HG03097 (cell line): ENCODE measurements at regions not wholly inside any gene's neighbourhood (a gene's known extent, or its start where the extent isn't known, plus 50 kb on each side); places are given as distances from the start of the nearest gene placed in this dataset.

Source experiments
- ATAC-seq: cut with Tn5 transposase; IDR thresholded peaks from one replicate; pipeline ENCODE4 v1.9.1; 2021; ENCODE audit not compliant: unreplicated experiment, low FRiP score

DNA sequence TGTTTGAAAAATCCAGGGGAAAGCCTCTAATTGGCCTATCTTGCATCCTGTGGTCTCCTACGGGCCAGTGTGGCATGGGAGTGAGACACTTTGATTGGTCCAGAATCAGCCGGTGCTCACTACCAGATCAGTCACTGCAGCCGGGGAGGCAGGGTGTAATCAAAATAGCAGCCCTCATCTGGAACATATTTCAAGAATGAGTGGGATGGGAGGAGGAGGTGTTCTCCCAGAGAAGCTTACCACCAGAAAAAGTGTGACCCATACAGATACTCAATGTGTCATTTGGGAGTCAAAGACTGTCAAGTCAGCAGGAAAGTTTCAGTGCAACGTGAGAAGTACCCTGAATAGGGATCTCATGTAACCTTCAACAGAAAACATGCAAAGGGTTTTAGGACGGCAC, 393.9 kb upstream of the SLC14A2 start:
- no peak for ATAC-seq

GRCh38 chr18:45222180-45222579, 393.1 kb upstream of the SLC14A2 start:
- no peak for ATAC-seq

DNA sequence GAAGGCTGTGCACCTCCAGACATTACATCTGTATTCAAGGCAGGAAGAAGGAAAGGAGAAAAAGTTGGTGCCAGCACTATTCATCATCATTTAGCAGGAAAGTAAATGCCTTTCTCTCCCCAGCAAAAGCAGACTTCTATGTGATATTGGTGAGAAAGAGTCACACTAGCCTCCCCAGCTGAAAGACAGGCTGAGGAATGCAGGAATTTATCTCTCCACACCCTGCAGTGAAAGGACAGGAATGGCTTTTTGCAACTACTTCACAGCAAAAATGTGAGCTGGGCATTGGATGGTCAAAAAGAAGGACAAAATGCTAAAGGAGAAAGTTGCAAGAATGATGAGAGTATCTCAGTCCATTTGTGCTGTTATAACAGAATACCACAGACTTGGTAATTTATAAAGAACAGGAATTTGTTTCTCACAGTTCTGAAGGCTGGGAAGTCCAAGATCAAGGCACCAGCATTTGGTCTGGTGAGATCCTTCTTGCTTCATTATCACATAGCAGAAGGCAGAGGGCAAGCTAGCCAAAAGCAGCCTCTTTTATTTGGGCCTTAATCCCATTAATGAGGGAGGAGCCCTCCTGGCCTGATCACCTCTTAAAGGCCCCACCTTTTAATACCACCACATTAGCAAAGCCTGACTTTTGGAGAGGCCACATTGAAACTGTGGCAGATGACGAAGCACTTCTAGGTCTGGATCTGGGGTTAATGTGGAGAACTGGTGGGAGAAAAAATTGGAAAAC, 388.1 kb upstream of the SLC14A2 start:
- no peak for ATAC-seq

DNA sequence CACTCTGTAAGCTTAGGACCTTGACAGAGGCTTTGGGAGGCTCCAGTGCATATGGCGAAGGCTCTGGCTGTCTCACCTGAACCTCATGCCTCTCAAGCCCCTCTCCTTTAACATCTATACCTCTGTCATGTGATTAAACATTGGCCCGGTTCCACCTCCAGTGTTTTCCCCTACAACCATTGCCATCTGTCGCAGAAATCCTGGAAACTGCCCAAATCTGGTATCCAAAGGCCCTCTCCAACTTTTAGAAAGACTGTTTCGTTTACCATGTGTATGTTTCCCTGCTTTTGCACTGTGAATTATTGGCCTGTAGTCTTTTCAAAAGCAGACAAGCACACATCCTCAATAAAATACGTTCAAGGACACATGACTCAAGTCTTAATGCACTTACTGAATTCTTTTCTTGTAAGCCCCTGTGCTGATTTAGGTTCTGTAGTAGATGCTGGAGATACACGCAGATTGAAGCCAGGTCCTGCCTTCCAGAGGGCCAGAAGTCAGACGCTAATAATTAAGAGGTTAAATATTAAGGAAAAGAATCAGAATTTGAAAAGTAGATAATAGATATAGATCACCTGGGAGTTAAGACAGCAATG, 386.4 kb upstream of the SLC14A2 start:
- no peak for ATAC-seq

DNA sequence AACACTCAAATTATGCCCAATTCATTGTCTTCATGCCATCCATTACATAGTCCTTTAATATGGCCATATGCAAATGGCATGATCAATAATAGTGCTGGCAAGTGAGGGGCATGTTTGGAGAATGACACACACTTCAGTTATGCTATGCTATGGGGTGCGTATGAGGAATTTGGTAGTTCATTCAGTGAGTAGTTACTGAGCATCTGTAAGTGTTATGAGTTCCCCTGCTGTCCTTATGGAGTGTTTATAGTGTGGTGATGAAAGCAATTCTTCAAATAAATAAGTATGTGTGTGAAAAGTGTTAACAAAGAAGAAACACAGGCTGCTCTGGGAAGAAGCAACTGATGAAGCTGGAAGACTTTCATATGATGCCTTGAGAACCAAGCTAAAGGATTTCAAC, 383.7 kb upstream of the SLC14A2 start:
- ATAC-seq, result no peak

- ATAC-seq, result no peak
Observed at GRCh38 chr18:45232061-45232460, 383.2 kb upstream of the SLC14A2 start.

GRCh38 chr18:45236676-45237075, 378.6 kb upstream of the SLC14A2 start:
- ATAC-seq, result no peak

DNA sequence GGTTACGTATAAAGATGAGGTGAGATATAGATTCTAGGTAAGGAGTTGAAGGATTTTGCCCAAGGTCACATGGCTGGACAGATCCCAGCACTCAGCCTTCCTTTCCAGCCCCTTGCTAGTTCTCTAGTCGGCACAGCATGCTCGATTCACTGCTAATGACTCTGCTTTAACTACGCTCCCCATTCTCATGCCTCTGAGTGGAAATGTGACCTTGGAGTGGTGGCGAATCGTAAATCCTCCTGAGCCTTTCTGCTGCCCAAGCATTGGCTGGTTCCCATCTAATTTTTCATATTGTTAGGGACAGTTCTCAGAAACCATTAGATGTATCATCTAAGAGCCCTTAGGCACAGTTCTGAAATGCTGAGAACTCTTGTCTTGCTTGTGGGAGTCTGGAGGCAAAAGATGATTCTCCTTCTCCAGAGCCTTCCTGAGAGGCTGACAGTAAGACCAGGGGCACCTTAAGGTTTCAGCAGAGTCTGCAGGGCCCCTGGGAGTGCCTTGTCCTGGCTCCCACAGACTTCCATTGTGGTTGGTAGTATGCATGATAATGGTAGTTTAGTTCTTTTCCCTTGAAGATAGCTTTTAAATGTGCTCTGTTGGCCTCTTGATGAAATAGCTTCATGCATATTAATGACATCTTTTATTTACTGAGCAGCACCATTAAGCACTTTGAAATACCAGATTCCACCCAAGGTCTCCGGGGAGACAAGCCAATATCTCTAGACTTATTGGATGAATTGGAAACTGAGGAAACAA, 377.8 kb upstream of the SLC14A2 start:
- no peak for ATAC-seq

DNA sequence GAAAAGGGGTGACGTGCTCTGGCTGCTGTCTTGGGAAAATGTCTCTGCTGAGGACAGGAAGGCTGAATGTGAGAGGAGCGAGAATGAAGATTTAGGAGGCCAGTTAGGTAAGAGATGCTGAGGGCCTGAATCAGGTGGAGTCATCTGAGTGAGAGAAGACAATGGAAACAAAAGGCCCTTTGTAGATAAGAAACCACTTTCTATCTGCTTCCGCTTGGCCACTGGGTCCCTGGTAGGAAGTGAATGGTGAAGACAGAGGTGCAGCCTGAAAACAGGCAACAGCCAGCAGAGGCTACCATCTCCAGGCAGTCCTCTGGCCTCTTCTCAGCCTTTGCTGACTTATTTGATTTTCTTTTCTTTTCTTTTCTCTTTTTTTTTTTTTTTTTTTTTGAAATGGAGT, 374.0 kb upstream of the SLC14A2 start:
- ATAC-seq, result no peak

DNA sequence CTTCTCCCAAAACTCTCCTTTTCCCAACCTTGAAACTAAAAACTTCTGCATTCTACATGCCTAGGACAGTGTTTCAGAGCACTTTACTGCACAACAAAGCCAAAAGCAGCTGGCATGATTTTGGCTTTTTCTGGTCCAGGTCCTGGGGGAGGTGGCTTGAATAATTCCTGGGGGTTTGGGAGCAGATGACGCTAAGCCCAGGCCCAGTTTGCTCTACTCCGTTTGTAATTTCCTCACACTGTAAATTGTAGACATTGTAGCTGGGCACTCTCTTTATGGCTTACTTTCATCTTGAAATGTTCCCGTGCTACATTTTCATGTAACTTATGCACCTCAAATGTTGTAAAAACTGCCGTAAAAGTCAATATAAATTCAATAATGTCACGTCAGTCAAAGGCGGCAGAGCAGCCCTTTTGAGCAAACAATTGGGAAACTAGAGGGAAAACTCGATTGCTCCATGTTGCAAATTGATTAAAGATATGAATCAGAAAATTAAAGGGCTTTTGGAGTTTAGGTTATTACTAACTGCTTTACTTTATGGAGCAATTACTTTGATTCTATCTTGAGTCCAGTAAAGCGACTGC, 373.2 kb upstream of the SLC14A2 start:
- ATAC-seq, result no peak

- no peak for ATAC-seq
Observed at GRCh38 chr18:45243340-45244110, 371.8 kb upstream of the SLC14A2 start.

DNA sequence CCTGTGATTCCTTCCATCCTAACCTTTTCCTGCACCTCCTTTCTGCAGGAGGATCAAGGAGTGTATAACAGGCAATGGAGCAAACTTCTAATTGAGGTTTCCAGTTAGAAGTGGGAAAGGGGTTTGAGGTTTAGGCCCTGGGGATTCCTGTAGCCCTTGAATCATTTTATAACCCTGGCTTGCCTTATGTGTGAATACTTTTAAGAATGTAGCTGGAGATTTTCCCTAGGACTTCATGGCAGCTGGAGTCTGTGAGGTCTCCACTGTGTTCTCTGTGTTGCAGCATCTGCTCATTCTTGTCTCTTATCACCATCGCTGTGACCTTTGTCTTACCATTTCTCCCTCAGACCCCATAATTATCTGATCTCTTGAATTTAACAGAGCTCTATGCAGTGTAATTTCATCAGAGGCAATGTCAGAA, 370.2 kb upstream of the SLC14A2 start:
- no peak for ATAC-seq

DNA sequence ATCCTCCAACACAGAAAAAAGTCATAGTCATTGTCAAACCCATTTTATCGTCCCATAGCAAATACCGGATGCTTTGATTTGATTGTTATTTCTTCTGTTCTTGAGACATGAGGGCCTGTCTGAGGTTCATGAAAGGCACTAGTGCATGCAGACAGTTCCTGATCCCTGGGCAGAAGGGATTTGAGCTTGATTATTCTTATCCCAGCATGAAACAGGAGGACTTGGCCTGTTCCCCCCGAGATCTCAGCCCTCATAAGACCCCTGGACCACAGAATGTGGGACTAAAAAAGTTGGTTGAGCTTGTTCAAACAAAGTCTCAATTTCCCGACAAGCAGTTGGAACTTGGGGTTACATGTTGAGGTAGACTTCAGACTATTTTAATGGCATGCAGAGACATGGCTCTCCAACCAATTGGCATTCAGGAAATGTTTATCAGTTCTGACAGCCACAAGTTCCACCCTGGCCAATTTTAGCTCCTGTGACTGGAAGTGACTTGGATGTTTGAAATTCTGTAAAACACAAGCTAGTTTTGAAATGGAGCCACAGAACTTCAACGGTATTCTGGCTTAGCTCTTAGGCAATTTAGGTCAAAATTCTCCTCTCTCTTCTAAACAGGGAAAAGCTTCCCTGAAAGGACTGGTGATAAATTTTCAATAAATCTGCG, 366.9 kb upstream of the SLC14A2 start:
- ATAC-seq, result no peak

- no peak for ATAC-seq
Observed at GRCh38 chr18:45249246-45249661, 366.0 kb upstream of the SLC14A2 start.

GRCh38 chr18:45250479-45250878, 364.8 kb upstream of the SLC14A2 start:
- ATAC-seq, result no peak

GRCh38 chr18:45251236-45251635, 364.0 kb upstream of the SLC14A2 start:
- no peak for ATAC-seq

- ATAC-seq, result no peak
Observed at GRCh38 chr18:45252474-45252873, 362.8 kb upstream of the SLC14A2 start.

GRCh38 chr18:45253056-45253565, 362.2 kb upstream of the SLC14A2 start:
- no peak for ATAC-seq

DNA sequence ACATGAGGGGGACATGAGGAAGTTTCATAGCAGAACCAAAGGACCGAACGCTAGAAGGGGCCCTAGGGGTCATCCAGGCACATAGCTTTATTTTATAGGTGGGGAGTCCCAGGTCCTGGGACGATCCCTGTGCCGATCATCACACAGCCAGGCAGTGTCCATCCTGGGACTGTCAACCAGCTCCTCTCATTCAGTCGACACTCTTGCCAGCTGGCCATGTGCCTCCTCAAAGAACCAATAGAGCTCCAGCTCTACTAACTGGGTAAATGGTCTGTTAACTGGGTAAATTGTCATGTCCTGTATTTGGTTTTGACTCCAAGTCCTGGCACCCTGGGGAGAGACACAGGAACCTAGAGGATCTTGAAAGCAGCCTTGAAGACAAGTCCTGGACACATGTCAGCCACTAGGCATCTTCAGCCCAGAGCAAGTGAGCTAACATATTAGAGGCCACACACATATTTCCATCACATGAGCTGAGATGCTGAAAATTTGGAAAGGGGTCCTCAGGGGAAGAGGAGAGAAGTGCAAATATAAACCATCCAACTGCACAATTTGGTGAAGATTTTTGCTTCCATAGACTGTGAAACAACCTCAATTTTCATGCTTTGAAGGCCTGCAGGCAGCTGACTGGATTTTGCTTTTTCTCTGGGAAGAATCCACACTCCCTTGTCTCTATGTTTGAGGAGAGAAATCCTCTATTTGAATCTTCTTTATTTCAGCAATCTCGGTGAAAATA, 361.1 kb upstream of the SLC14A2 start:
- no peak for ATAC-seq
